GM18909 (cell line): ENCODE measurements at regions not wholly inside any gene's neighbourhood (a gene's known extent, or its start where the extent isn't known, plus 50 kb on each side); places are given as distances from the start of the nearest gene placed in this dataset.

Source experiments
- ATAC-seq: cut with Tn5 transposase; IDR thresholded peaks from one replicate; pipeline ENCODE4 v1.9.1; 2021; ENCODE audit warnings: mild to moderate bottlenecking; ENCODE audit not compliant: unreplicated experiment, poor library complexity

GRCh38 chr13:74452881-74453280 lies 318.7 kb upstream of the KLF12 start:
- ATAC-seq, result peak; percentile 44

GRCh38 chr13:74452176-74452575 lies 318.0 kb upstream of the KLF12 start:
- no peak for ATAC-seq

GRCh38 chr13:74450964-74451363 lies 316.8 kb upstream of the KLF12 start:
- no peak for ATAC-seq

- ATAC-seq, result no peak
Measured at GRCh38 chr13:74450525-74450845, 316.3 kb upstream of the KLF12 start.

GRCh38 chr13:74449811-74450524 lies 315.8 kb upstream of the KLF12 start:
- ATAC-seq, result no peak

GRCh38 chr13:74444864-74445479 lies 310.8 kb upstream of the KLF12 start:
- ATAC-seq, result no peak

GRCh38 chr13:74444161-74444571 lies 310.0 kb upstream of the KLF12 start:
- no peak for ATAC-seq

GRCh38 chr13:74443631-74444030 lies 309.4 kb upstream of the KLF12 start:
- no peak for ATAC-seq

- no peak for ATAC-seq
Measured at GRCh38 chr13:74442751-74443150, 308.5 kb upstream of the KLF12 start.

GRCh38 chr13:74438901-74439300 lies 304.7 kb upstream of the KLF12 start:
- no peak for ATAC-seq

- no peak for ATAC-seq
Measured at GRCh38 chr13:74434782-74435181, 300.6 kb upstream of the KLF12 start.

- no peak for ATAC-seq
Measured at GRCh38 chr13:74424455-74424854, 290.3 kb upstream of the KLF12 start.

- ATAC-seq, result no peak
Measured at GRCh38 chr13:74423434-74423833, 289.2 kb upstream of the KLF12 start.

- ATAC-seq, result no peak
Measured at GRCh38 chr13:74414458-74414857, 280.3 kb upstream of the KLF12 start.

- no peak for ATAC-seq
Measured at GRCh38 chr13:74413482-74413881, 279.3 kb upstream of the KLF12 start.

- ATAC-seq, result no peak
Measured at GRCh38 chr13:74409551-74409950, 275.3 kb upstream of the KLF12 start.

- no peak for ATAC-seq
Measured at GRCh38 chr13:74406420-74406819, 272.2 kb upstream of the KLF12 start.

- ATAC-seq, result no peak
Measured at GRCh38 chr13:74398599-74398998, 264.4 kb upstream of the KLF12 start.

- no peak for ATAC-seq
Measured at GRCh38 chr13:74389056-74389455, 254.9 kb upstream of the KLF12 start.

GRCh38 chr13:74388626-74389025 lies 254.4 kb upstream of the KLF12 start:
- ATAC-seq, result no peak

- no peak for ATAC-seq
Measured at GRCh38 chr13:74372511-74372910, 238.3 kb upstream of the KLF12 start.

GRCh38 chr13:74367193-74367592 lies 233.0 kb upstream of the KLF12 start:
- no peak for ATAC-seq
